GM12892 (cell line): ENCODE measurements at regions not wholly inside any gene's neighbourhood (a gene's known extent, or its start where the extent isn't known, plus 50 kb on each side); places are given as distances from the start of the nearest gene placed in this dataset.

Source experiments
- DNase-seq: peaks from one replicate; pipeline ENCODE4 v3.0.0; 2011; ENCODE audit not compliant: insufficient read length
- FAIRE-seq: peaks from 2 replicates; lab custom pipeline; 2011; peaks lifted over from hg19 to GRCh38; lab: Jason Lieb, UNC
- POLR2A ChIP-seq: IDR thresholded peaks from 2 replicates; pipeline ENCODE4 v1.6.1; 2011; ENCODE audit warnings: low read depth, low read length, control low read depth
- POLR2AphosphoS5 ChIP-seq: IDR thresholded peaks from 2 replicates; pipeline ENCODE4 v1.6.1; 2011; ENCODE audit warnings: low read depth, low read length, control low read depth
- TAF1 ChIP-seq: IDR thresholded peaks from 2 replicates; pipeline ENCODE4 v1.6.1; 2011; ENCODE audit warnings: low read depth, mild to moderate bottlenecking, control low read depth, low read length, borderline replicate concordance

DNA sequence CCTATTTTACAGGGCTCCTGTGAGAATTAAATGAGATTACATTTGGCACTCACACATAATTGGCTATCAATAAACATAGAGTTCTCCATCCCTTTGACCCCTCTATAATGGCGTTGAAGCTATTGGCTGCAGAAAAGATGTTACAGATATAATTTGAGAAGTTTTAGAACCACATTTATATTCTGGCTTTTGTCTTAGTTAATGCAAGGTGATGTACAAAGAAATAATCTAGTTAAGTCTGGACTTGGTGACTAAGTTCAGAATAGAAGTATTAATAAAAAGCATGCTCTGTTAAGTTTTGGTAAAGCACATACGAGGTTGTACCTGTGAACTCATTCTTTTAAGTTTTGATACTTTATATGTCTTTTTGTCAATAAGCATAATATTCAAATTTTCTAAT is 187.1 kb upstream of the HMGA2 start:
- TF ChIP-seq POLR2AphosphoS5 (no peak), TAF1 (no peak), POLR2A (no peak)
- no peak for DNase-seq
- FAIRE-seq: no peak

DNA sequence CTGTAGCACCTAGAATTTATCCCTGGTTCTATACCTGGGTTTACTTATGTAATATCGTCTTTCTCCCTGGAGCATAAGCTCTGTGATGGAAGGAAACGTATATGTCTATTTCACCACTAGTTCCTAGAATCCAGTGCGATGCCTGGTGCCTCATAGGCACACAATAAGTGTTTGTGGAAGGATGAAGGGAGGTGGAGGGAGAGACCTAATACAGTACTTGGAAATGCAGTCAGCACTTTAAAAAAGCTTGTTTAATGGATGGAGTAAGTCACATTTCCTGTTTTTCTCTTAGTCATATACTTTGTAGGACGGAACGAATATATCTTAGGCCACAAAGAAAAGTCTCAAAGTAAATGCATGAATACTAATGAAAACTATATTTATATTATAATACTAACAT is 186.5 kb upstream of the HMGA2 start:
- no peak for FAIRE-seq

DNA sequence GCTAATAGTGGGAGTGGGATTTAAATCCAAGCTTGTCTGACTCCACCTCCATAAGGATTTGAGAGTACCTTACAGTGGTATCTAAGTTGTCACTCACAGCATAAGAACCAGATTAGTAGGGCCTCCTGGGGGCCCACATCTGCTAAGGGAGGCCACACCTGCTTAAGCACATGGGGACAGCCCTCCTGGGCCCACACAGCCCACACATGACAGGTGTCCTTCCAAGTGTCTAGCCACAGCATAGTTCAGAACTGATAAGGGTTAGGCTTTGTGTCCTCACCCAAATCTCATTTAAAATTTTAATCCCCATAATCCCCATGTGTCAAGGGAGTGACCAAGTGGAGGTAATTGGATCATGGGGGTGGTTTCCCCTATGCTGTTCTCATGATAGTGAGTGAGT is 186.0 kb upstream of the HMGA2 start:
- DNase-seq (no peak), FAIRE-seq (no peak)
- TF ChIP-seq POLR2A (no peak), POLR2AphosphoS5 (no peak), TAF1 (no peak)

More for the DNA sequence above, 186.5 kb upstream of the HMGA2 start:
- TF ChIP-seq TAF1: no peak
- TF ChIP-seq POLR2A: no peak
- TF ChIP-seq POLR2AphosphoS5: no peak
- no peak for DNase-seq

DNA sequence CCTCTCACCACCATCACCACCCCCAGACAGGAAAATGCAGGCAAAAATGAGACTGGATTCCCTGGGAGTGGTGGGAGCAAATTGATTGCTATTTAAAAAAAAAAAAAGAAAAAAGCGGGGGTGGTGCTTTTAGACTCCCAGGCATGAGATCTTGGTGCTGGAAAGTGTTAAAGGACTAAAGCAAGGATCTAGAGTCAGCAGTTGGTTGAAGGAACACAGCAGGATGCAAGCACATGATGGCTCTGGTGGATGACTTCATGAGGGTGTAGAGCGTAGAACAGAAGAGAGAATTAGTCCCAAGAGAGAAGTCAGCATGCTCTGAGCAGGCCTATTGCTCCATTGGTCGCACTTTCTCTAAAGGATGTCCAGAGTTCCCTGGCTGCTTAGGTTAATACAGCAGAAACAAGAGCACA is 183.8 kb upstream of the HMGA2 start:
- FAIRE-seq (no peak), DNase-seq (no peak)
- TF ChIP-seq TAF1 (no peak), POLR2AphosphoS5 (no peak), POLR2A (no peak)

DNA sequence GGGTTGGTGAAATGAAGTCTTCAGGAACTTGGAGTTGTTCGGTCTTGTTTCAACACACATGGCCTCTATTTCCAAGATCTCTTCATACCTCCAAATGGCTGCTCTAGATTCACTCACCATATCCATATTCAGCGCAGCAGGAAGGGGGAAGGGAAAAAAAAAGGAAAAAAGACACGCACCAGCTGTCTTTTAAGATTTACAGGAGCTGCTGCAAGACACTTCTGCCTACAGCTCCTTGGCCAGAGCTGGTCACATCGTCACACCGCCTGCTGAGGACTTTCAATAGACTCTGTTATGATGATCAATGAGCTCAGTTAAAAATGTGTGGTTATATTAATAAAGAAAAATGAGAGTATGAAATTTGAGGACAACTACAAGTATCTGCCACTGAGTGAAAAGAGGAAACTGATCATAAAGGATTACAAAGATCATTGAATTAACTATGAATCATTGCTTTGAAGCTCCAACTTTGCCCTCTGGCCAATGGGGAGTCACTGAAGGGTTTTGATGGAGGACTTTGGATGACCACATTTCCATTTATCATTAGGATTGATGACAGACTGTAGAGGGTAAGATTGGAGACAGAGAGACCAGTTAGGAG is 182.1 kb upstream of the HMGA2 start:
- no peak for FAIRE-seq
- TF ChIP-seq POLR2AphosphoS5 (no peak), TAF1 (no peak), POLR2A (no peak)
- no peak for DNase-seq

DNA sequence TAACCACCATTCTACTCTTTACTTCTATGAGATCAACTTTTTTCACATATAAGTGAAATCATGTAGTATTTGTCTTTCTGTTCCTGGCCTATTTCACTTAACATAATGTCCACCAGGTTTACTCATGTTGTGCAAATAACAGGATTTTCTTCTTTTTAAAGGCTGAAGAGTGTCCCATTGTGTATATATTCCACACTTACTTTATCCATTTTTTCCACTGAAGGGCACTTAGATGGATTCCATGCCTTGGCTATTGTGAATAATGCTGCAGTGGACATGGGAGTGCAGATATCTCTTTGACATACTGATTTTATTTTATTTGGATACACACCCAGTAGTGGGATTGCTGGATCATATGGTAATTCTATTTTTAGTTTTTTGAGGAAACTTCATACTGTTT is 181.1 kb upstream of the HMGA2 start:
- TF ChIP-seq TAF1 (no peak), POLR2A (no peak), POLR2AphosphoS5 (no peak)
- FAIRE-seq (no peak), DNase-seq (no peak)

DNA sequence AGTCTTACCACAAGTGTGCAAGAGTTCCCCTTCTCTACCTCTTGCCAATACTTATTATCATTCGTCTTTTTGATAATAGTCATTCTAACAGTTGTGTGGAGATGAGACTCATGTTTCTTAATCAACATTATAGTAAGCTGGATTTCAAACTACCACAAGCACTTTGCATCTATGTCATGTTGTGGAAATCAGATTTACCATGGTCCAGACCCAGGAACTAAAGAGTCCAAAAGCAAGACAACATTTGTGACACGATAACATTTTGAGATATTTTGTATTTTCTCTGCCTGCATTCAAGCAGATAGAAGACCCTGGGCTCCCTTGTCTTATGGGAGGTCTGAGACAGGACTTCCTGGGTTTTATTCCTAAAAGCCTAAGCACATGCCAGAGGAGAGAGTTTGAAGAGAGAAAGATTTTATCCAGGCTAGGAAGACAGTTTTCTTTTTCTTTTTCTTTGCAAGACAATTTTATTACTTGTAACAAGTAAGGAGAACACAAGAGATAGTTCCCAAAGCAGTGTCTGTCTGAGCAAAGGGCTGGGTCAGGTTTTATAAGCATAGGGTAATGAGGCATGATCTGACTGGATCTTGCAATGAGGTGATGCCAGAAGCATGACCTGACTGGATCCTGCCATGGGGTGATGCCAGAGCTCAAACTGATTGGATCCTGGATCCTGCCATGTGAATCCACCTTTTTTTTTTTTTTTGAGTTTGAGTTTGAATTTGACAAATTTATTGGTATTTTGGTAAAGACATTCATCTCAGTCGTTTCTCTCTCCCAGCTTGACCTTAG is 180.5 kb upstream of the HMGA2 start:
- DNase-seq (no peak), FAIRE-seq (no peak)
- no peak for TF ChIP-seq TAF1
- TF ChIP-seq POLR2A: no peak
- no peak for TF ChIP-seq POLR2AphosphoS5

DNA sequence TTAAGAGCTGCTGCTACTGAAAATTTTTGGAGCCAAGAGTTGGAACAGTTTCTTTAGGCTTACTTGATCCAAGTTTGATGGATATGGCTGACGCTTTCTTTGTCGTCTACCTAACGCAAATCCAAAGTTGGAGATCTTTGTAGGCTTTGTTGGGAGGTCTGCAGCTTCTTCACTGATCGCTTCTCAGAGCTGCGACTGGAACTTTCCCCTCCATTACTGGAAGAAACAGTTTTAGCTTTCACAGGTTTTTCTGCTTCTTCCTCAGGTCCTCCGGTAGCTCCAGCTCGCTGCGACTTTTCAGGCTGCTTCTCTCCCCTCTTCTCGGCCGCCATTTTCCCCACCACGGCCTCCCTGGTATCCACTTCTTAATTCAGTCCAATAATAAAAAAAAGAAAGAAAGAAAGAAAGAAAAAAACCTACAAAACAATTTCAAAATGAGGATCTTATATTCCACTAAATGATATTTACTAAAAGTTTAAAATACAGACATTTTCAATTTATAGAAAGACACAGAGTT is 178.1 kb upstream of the HMGA2 start:
- TF ChIP-seq POLR2AphosphoS5 (no peak), TAF1 (no peak), POLR2A (no peak)
- FAIRE-seq (no peak), DNase-seq (no peak)

DNA sequence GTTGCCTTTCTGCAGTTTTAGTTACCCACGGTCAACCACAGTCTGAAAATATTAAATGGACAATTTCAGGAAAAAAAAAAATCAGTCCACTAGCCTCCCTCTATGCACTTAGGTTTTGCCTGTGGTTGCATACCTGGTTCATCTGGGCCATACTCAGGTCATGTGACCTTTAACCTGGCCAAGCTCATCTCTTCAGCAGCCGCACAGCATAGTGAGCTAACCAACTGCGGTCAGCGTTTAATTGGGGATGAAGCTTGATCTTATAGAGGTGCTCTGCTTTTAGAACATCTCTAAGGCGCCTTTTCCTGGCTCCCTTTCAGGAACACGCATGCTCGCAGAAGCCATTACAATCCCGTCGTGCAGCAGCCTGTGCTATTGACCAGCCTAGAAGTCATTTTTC is 177.2 kb upstream of the HMGA2 start:
- DNase-seq (no peak), FAIRE-seq (no peak)
- no peak for TF ChIP-seq POLR2AphosphoS5
- no peak for TF ChIP-seq POLR2A
- TF ChIP-seq TAF1: no peak

DNA sequence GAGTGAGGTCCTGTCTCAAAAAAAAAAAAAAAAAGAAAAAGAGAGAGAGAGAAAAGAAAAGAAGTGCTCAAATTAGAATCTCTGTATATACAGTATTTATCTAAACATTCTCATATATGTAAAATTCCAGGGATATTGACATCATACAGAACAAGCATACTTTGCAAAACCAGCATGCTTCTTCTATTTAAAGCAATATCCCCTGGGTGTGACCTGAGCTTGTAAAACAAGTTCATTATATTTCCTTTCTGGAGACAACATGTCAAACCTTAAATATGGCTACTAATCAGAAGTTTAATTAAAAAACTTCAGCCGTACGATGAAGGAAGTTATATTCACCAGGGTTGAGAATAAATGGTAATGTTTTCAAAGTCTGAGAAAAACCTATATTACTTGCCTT is 175.8 kb upstream of the HMGA2 start:
- FAIRE-seq (no peak), DNase-seq (no peak)
- TF ChIP-seq POLR2A (no peak), TAF1 (no peak), POLR2AphosphoS5 (no peak)

DNA sequence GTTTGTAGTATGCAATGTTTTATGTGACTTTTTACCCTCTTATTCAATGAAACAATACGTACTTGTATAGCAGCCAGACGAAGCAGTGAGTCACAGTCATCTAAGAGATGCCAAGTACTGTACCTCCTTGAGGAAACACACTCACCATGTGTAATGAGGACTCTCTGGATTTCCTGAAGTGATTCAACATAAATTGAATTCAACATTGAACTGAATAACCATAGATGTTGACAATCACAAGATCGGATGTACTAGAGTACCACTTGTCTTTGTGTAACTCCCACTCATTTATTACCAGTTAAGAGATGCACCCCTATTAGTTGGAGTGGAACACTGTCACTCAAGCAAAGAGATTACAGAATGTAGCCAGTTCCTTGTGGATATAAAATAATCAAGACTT is 175.2 kb upstream of the HMGA2 start:
- FAIRE-seq (no peak), DNase-seq (no peak)
- no peak for TF ChIP-seq POLR2AphosphoS5
- no peak for TF ChIP-seq POLR2A
- no peak for TF ChIP-seq TAF1

DNA sequence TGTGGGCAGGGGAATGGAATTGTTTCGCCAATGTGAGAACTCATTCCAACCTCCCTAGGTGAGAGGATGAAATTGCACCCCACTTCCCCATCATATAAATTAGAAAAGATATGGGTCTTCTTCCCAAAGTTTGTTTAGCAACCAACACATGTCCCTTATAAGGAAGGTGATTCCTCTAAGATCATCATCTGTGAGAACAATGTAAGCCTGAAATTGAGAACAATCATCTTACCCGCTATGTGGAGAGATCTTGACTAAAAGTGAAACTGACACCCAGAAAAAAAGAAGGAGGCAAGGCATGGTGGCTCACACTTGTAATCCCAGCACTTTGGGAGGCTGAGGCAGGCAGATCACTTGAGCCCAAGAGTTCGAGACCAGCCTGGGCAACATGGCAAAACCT is 173.2 kb upstream of the HMGA2 start:
- FAIRE-seq (no peak), DNase-seq (no peak)
- TF ChIP-seq TAF1 (no peak), POLR2A (no peak), POLR2AphosphoS5 (no peak)

DNA sequence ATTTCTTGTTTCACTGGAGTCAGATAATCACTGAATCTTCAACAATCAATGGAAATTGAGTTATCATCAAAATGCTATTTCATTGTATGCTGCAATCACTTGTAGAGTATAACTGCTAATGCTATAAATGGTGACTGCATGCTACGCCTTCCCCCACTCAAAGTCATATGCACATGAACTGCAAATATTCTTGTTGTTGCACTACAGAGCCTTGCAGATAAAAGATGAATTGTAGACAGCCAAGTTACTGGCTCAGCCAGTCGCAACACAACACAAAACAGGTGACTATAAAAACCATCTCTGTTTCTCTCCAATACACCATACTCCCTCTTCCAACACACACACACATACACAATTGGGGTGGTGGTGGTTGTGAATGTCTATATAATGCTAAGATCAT is 171.0 kb upstream of the HMGA2 start:
- FAIRE-seq (no peak), DNase-seq (no peak)
- no peak for TF ChIP-seq POLR2AphosphoS5
- no peak for TF ChIP-seq POLR2A
- TF ChIP-seq TAF1: no peak
